ENCODE measurements at regions not wholly inside any gene's neighbourhood (a gene's known extent, or its start where the extent isn't known, plus 50 kb on each side); places are given as distances from the start of the nearest gene placed in this dataset.
A peak's percentile ranks its signal among the peaks of the same experiment; 100 is the strongest.

DNA sequence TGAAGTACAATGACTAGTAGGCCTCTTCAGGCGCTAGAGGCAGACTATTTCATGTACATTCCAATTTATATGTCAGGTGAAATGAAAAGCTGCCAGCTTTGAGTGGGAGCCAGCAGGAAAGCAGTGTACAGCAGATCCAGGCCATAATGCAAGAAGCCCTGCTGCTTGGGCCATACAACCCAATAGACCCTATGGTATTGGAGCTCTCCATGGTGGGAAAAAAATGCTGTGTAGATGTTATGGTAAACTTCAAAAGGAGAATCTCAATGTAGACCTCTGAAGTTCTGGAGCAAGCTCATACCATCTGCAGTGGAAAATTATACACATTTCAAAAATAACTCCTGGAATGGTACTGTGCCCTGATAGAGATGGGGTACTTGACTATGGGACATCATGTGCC is 71.5 kb upstream of the CD82 start:
- DNase-seq: no peak

DNA sequence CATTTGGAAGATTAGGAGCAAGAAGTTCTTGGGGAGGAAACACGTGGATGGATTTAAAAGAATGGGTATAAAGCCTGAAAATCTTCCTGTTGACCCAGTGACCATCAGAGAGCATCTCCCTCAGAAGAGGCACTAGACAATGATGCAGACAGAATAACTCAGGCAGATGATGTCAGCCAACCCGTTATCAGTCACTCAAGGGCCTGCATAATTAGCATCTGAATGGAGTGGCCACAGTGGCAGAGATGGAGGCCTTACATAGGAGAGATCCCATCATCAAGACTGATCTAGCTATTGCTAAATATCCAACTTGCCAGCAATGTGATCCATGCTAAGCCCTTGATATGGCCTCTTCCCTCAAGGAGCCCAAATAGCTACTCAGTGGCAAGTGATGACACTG is 70.7 kb upstream of the CD82 start:
- DNase-seq: no peak

DNA sequence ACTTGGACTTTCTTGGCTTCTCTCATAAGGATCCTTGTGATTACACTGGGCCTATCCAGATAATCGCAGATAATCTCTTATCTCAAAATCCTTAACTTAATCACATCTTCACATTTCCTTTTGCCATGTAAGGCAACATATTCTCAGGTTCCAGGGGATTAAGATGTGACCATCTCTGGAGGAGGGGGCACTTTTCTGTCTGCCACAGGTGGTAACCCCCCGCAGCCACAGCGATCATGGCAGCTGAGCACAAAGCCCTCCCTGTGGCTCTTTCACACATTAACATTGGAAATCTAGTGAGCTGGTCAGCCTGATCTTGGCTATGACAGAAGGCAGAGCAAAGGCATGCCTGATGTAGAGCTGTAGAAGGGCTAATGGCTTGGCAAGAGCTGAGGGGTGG is 69.1 kb upstream of the CD82 start:
- DNase-seq: no peak

DNA sequence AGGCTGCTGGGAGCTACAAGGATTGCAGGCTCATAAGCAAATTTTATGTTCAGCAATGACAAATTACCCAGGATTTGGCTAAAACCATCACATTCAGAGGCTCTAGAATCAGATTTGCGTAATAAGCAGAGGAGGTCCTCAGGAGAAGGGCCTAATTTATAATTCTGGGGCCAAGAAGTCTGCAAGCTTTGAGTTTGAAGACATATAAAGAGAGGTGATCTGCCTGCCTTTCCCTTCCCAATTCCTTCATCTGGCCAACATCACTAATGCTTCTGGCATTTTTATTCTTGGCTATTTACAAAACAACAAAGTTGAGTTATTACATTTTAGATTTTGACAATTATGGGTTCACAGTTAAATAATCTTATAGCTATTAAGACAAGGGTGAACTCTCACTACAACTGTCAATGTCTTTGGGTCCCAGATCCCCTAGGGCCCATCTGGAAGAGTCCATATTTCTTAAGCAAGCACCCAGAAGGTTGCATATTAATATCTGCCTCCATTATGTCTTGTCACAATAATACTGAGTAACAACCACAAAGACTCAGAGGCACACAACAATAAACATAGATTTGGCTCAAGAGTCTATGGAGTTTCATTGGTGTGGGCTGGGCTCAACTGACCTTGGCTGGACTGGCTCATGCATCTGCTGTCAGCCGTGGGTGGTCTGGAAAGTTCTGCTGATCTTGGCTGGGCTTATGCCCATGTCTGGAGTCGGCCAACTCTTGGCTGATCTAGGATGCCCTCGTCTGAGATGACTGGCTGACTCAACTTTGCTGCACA is 67.2 kb upstream of the CD82 start:
- no peak for DNase-seq

DNA sequence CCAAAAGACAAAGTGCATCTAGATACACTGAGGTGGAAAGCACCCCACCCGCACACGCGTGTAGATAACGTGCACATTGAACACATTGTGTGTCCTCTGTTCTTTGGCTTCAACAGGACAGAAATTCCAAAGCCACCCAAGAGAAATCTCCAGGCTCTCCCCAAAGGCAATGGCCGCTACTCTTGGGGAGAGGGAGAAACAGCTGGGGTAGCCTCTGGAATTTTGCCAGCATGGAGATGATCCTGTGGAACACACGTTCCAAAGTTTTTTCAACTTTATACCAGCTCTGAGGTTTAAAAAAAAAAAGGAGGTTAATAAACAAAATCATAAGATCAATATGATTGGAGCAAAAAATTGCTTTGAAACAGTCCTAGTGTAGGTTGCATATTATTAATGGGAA is 63.0 kb upstream of the CD82 start:
- no peak for DNase-seq

DNA sequence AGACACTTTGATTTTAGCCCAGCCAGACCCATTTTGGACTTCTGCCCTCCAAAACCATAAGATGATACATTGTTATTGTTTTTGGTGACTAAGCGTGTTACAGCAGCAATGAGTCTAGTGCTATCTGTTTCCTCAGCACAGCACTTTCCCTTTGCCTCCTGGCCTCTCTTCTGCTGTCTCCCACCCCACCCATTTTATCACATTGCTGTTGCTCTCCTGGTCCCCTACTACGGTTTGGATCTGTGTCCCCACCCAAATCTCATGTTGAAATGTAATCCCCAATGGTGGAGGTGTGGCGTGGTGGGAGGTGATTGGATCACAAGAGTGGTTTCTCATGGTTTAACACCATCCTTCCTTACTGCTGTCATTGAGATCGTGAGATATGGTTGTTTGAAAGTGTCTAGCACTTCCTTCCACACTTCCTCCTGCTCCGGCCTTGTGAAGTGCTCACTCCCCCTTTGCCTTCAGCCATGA is 59.8 kb upstream of the CD82 start:
- peak; percentile 74 for DNase-seq

DNA sequence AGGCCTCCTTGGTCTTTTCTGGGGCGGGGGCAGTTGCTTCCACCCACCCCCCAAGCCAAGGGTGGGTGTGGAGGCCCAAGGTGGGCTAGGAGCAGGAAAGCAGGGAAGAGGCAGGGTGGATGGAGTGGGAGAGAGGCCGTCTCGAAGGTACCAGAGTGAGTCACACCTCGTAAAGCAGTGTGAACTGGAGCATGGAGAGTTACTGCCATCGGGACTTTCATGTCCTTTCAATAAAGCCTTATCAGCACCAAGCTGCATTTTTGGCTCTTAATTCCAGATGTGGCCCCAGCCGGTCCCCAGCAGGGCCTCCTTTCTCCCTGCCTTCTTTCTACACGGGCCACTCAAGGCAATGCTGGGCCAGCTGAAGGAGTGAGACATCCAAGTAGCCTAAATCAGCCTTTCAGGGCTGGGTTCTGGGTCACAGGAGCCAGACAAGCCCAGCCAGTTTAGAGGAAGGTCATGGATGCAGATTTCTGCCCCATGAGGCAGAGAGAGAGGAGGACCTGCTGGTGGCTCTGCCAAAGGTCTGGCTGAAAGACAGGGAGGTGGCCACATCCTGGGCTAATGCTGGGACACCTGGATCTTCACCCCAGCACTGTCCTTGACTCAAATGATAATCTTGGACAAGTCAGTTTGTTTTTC is 59.0 kb upstream of the CD82 start:
- no peak for DNase-seq

DNA sequence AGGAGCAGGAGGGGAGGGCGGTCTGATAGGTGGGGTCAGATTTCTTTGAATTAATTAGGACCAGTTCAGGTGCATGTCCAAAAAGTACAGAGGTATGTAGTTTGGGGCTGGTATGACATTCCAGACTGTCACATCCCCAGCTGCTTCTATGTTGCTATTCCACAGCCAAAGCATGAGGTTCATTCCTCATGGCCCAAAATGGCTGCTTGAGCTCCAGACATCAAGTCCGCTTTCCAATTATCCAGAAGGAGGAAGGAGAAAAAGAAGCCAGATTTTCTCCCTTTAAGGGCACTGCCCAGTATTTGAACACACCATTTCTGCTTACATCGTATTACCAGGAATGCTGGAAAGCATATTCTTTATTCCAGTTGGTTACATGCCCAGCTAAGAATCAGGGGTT is 58.0 kb upstream of the CD82 start:
- peak; percentile 6 for DNase-seq

DNA sequence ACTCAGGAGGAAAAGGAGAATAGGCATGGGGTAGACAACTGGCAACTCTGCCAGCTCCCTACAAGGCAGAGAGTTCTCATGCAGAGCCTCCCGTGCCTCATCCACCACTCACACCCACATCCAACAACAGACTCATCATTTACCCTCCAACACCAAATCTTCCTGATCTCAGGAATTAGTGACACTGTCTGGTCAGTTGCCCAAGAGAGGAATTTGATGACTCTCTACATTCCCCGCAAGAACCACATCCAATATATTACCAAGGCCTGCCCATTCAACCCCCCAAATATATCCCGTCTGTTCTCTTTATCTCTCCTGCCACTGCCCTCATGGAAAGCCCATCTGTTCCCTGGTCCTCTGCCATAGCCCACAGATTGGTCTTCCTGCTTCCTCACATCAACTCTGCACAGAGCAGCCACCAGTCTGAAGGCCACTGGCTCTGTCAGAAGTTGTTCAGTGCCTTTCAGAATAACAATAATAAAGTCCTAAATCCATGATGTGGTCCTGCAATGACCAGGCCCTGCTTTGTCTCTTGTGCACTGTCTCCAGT is 57.5 kb upstream of the CD82 start:
- DNase-seq: peak; percentile 5

DNA sequence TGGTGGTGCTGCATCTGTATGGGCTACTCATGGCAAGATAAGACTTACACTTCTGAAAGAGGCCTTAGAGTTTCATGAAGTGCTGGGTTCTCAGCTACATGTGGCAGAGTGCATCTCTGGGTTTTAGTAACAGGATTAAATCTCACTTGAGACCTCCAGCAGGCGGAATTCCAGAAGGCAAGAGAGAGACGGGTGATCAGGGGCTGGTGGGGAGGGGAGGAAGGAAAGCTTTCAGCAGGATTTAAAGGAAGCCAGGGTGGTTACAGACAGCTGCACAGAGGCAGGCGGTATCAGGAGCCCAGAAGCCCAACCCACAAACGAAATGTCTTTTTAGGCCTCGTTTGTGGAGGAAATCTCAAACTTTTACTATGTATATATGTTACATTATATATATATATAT is 56.2 kb upstream of the CD82 start:
- DNase-seq: no peak

DNA sequence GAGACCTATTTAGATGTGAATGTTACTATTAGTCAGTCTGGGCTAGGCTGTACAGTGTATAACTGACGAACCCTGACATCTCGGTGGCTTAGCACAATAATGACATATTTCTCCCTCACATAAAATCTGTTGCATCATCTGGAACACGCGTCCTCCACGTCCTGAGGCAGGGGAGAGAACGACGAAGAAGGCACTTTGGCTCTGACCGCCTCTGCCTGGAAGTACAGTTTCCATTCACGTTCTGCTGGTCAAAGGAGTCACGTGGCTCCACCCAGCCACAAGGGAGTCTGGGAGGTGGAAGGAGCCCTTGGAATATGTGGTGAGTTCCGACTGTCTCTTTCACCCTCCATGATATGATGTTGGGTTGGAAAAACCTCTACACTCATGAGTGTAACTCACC is 55.1 kb upstream of the CD82 start:
- no peak for DNase-seq

DNA sequence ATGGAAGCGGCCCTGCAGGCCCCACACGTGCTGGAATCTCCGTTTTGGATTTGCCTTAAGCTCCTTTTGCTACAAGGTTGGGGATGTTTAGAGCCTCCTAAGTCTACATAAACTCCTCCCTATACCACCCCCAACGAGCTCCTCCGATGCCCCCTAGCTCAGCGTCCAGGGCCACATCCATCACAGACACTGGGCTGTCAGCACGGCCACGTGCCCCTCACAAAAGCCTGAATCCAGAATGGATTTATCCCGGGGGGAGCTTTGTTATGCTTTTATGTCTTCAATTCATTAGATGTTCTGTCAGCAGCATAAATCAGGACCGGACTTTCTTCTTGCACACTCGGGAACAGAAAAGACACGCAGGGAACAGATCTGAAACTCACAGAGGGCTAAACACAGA is 52.6 kb upstream of the CD82 start:
- no peak for DNase-seq

DNA sequence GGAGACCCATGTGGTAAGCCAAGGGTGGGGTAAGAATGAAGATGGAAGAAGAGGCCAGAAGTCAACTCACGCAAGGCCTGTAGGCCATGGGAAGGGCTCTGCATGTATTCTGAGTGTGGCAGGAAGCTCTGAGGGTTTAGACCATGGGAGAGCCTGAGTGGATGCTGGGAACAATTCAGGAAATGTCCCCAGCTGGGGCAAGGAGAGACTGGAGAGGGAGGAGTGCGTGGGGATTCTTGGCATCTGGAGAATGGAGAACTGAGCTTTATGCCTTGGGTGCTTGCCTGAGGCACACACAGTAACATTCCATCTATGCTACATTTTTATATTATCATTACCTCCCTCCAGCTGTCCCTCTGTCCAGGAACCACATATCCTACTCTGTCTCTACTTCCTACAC is 50.4 kb upstream of the CD82 start:
- peak; percentile 67 for DNase-seq

Measured in fibroblast of skin of scalp (primary cell).